ENCODE measurements at regions not wholly inside any gene's neighbourhood (a gene's known extent, or its start where the extent isn't known, plus 50 kb on each side); places are given as distances from the start of the nearest gene placed in this dataset.

GRCh38 chr2:144237108-144237507 is 282.8 kb downstream of the ZEB2 start:
- CTCF ChIA-PET = interaction anchor here (0.7 to 2.0 kb wide), 6 partner anchors 9 to 79 kb away, joined by 3 to 10 read pairs (median 4); no protein-coding TSS in a partner anchor

DNA sequence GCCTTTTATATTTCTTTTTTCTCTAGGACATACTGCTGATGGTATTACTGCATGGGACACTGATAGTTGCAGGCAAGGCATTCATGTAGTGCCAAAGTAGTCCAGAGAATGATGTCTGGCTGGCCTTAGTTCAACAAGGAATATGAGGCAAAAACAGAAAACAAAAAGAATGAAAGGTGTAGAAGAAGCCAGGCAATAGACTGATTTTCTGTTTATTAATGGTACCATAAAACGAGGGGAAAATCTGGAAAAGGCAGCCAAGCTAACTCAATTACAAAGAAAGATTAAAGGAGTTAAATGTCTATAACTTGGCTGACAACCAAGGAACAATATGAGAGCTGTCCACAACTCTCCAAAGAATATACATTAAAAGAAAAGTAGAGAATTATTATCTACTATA is 284.9 kb downstream of the ZEB2 start:
- ChIA-PET POLR2A (no interaction called here), CTCF (interaction anchor here (0.9 kb wide), 1 partner anchor 84 kb away, joined by 3 read pairs; no protein-coding TSS in a partner anchor)
- TF ChIP-seq CTCF (IDR thresholded peaks at IDR 0.05; ENCODE audit: control extremely low read depth, extremely low read depth, low read depth, missing control alignments) = no peak

More at GRCh38 chr2:144237108-144237507, 282.8 kb downstream of the ZEB2 start:
- no peak for DNase-seq (ENCODE audit: extremely low spot score)
- POLR2A ChIA-PET = no interaction called here
- no peak for TF ChIP-seq CTCF (IDR thresholded peaks at IDR 0.05; ENCODE audit: control extremely low read depth, extremely low read depth, low read depth, missing control alignments)

DNA sequence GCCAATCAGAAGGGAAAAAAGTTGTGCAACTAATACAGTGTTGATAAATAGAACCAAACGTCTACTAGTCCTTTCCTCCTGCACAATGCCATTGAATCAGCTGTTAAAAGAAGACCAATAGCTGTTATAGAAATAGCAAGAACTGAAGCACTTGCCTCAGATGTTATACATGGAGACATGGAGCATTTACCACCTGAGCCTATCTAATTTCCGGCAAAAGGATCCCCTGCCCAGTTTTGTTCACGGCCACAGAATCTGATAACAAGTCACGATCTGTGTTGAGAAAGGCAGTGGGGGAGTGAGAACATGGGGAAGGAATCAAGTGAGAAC is 285.4 kb downstream of the ZEB2 start:
- TF ChIP-seq CTCF (IDR thresholded peaks at IDR 0.05; ENCODE audit: control extremely low read depth, extremely low read depth, low read depth, missing control alignments) = no peak
- ChIA-PET CTCF (interaction anchor here (0.7 to 1.4 kb wide), 4 partner anchors 9 to 84 kb away, joined by 3 to 6 read pairs (median 3); no protein-coding TSS in a partner anchor), POLR2A (no interaction called here)
- no peak for DNase-seq (ENCODE audit: extremely low spot score)

More for the DNA sequence above, 284.9 kb downstream of the ZEB2 start:
- no peak for DNase-seq (ENCODE audit: extremely low spot score)

- POLR2A ChIA-PET = no interaction called here
- CTCF ChIA-PET = interaction anchor here (0.7 to 1.4 kb wide), 4 partner anchors 9 to 85 kb away, joined by 3 to 6 read pairs (median 3); no protein-coding TSS in a partner anchor
- DNase-seq (ENCODE audit: extremely low spot score) = no peak
- TF ChIP-seq CTCF (IDR thresholded peaks at IDR 0.05; ENCODE audit: control extremely low read depth, extremely low read depth, low read depth, missing control alignments) = no peak
Observed at GRCh38 chr2:144233733-144234541, 286.0 kb downstream of the ZEB2 start.

- DNase-seq (ENCODE audit: extremely low spot score) = no peak
- no peak for TF ChIP-seq CTCF (IDR thresholded peaks at IDR 0.05; ENCODE audit: control extremely low read depth, extremely low read depth, low read depth, missing control alignments)
- ChIA-PET POLR2A (no interaction called here), CTCF (interaction anchor here (1.3 to 1.4 kb wide), 2 partner anchors 11 to 18 kb away, joined by 3 to 6 read pairs; no protein-coding TSS in a partner anchor)
Observed at GRCh38 chr2:144233317-144233716, 286.6 kb downstream of the ZEB2 start.

DNA sequence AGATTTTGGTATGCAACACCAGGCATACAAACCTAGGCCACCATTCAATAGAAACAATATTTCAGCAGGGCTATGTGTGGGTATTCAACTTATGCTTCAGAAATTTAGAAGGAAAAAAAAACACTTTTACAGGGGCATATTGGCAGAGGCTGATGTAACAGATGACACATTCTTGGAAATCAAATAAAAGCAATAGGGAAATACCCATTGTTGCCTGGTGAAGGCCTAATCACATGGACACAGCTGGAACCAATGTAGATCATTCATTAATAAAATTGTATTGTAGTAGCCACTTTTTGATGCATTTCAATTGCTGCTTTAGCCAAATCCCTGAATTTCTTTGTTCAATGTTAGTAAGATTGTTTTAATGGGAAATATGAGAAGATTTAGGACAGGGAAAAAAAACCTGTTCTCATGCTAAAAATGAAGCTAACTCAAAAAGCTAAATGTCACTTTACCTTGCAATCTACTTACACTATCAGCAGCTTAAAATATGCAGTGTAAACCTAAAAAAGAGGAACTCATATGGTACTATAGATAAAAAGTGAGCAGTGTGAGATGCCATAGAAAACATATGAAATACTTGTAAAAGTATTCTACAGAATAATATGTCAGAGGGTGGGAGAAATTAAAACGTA is 289.4 kb downstream of the ZEB2 start:
- DNase-seq (ENCODE audit: extremely low spot score) = no peak
- TF ChIP-seq CTCF (IDR thresholded peaks at IDR 0.05; ENCODE audit: control extremely low read depth, extremely low read depth, low read depth, missing control alignments) = no peak
- ChIA-PET POLR2A (no interaction called here), CTCF (no interaction called here)
